ENCODE measurements at regions not wholly inside any gene's neighbourhood (a gene's known extent, or its start where the extent isn't known, plus 50 kb on each side); places are given as distances from the start of the nearest gene placed in this dataset.

DNA sequence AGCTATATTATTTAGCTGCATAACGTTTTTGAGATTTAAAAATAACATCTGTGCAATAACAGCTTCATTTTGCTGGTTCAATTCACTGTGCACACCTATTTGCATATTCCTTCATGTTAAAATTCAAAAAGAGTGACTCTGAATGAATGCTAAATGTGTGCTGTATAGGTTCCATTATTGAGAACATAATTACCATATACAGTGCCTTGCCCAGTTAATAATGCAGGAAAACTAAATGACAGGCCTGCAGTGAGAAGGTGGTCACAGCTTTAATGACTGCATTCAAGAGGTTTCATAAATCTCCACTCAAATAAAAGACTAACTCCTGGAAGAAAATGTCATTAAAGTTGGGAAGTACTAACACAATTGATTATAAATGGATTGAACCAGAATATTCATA is 1183.2 kb upstream of the ADGRL3 start:
- no peaks in the 10 kb centered on the region for H3K36me3 ChIP-seq (ENCODE audit: insufficient read depth, low read length, poor library complexity, severe bottlenecking)
- no peak overlapping the region for H3K27ac ChIP-seq (ENCODE audit: low read depth, low read length, poor library complexity, severe bottlenecking)
- no peak overlapping the region for H3K4me3 ChIP-seq (ENCODE audit: low read depth, low read length, poor library complexity, severe bottlenecking)
- POLR2A ChIA-PET (ENCODE audit: low non-redundant PET), result no interaction called here
- no peaks in the 10 kb centered on the region for H3K27me3 ChIP-seq (replicated peaks; ENCODE audit: insufficient read depth, low read depth, low read length, poor library complexity)
- H3K9me3 ChIP-seq (ENCODE audit: low read depth, low read length, poor library complexity, severe bottlenecking), result no peaks in the 10 kb centered on the region
- no peak for DNase-seq (ENCODE audit: low spot score)
- no TSS peak for BruUV-seq (replicated peaks)
- intact Hi-C loops (cut with micrococcal nuclease; ENCODE audit: unreplicated experiment), result no loop called here
- TF ChIP-seq, protein P1, sequence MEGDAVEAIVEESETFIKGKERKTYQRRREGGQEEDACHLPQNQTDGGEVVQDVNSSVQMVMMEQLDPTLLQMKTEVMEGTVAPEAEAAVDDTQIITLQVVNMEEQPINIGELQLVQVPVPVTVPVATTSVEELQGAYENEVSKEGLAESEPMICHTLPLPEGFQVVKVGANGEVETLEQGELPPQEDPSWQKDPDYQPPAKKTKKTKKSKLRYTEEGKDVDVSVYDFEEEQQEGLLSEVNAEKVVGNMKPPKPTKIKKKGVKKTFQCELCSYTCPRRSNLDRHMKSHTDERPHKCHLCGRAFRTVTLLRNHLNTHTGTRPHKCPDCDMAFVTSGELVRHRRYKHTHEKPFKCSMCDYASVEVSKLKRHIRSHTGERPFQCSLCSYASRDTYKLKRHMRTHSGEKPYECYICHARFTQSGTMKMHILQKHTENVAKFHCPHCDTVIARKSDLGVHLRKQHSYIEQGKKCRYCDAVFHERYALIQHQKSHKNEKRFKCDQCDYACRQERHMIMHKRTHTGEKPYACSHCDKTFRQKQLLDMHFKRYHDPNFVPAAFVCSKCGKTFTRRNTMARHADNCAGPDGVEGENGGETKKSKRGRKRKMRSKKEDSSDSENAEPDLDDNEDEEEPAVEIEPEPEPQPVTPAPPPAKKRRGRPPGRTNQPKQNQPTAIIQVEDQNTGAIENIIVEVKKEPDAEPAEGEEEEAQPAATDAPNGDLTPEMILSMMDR (conservative IDR thresholded peaks at IDR 0.05; ENCODE audit: low read depth, low read length), result no peak
- H3K4me1 ChIP-seq (ENCODE audit: insufficient read depth, low read length, poor library complexity, severe bottlenecking), result no peaks in the 10 kb centered on the region
- CTCF ChIA-PET, result no interaction called here

DNA sequence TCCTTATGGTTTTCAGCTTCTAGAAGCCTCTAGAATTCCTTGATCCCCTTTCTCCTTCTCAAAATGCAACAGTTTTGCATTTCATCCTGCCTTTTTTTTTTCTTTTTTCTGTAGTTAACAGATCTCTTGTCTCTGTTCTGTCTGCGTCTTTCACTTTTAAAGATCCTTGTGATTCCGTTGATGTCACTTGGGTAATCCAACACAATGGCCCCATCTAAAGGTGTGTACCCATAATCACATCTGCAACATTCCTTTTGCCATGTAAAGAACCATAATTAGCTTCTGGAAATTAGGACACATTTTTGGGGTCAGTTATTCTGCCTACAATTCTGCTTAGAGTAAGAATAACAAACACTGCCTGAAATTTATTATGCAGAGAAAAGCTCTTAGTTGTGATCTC is 1180.9 kb upstream of the ADGRL3 start:
- intact Hi-C loops (cut with micrococcal nuclease; ENCODE audit: unreplicated experiment), result no loop called here
- no peaks in the 10 kb centered on the region for H3K4me1 ChIP-seq (ENCODE audit: insufficient read depth, low read length, poor library complexity, severe bottlenecking)
- CTCF ChIA-PET, result no interaction called here
- POLR2A ChIA-PET (ENCODE audit: low non-redundant PET), result no interaction called here
- BruUV-seq (replicated peaks), result no TSS peak
- TF ChIP-seq, protein P1 (conservative IDR thresholded peaks at IDR 0.05; ENCODE audit: low read depth, low read length), result no peak
- no peak for TF ChIP-seq EZH2 (IDR thresholded peaks at IDR 0.05; ENCODE audit: borderline replicate concordance, low read depth, low read length, poor library complexity, severe bottlenecking)
- no peaks in the 10 kb centered on the region for H3K36me3 ChIP-seq (ENCODE audit: insufficient read depth, low read length, poor library complexity, severe bottlenecking)
- no peak for DNase-seq (ENCODE audit: low spot score)
- no peak overlapping the region for H3K27ac ChIP-seq (ENCODE audit: low read depth, low read length, poor library complexity, severe bottlenecking)
- H3K9me3 ChIP-seq (ENCODE audit: low read depth, low read length, poor library complexity, severe bottlenecking), result no peaks in the 10 kb centered on the region
- no peak overlapping the region for H3K4me3 ChIP-seq (ENCODE audit: low read depth, low read length, poor library complexity, severe bottlenecking)
- no peaks in the 10 kb centered on the region for H3K27me3 ChIP-seq (replicated peaks; ENCODE audit: insufficient read depth, low read depth, low read length, poor library complexity)

DNA sequence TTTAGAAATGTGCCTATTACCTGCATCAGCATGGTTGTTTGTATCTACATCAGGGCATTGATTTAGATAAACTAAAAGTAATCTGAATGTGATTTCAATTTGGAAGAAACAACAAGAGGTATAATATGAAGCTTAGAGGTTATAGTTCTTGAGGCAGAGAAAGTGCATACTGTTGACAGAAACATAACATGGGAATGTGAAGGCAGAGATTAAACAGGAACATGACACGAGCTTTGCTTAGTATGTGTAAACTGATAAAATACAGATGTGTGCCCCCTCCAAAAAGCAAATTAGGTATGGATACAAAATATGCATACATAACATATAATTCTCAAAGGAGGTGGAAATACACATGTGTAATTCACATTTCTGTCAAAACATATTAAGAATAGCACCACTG is 1180.2 kb upstream of the ADGRL3 start:
- H3K27me3 ChIP-seq (replicated peaks; ENCODE audit: insufficient read depth, low read depth, low read length, poor library complexity), result no peaks in the 10 kb centered on the region
- H3K9me3 ChIP-seq (ENCODE audit: low read depth, low read length, poor library complexity, severe bottlenecking), result no peaks in the 10 kb centered on the region
- no peak for DNase-seq (ENCODE audit: low spot score)
- ChIA-PET POLR2A (ENCODE audit: low non-redundant PET) (no interaction called here), CTCF (no interaction called here)
- H3K27ac ChIP-seq (ENCODE audit: low read depth, low read length, poor library complexity, severe bottlenecking), result no peak overlapping the region
- no peaks in the 10 kb centered on the region for H3K4me1 ChIP-seq (ENCODE audit: insufficient read depth, low read length, poor library complexity, severe bottlenecking)
- no peak overlapping the region for H3K4me3 ChIP-seq (ENCODE audit: low read depth, low read length, poor library complexity, severe bottlenecking)
- BruUV-seq (replicated peaks), result no TSS peak
- TF ChIP-seq, protein P1 (conservative IDR thresholded peaks at IDR 0.05; ENCODE audit: low read depth, low read length), result no peak
- TF ChIP-seq EZH2 (IDR thresholded peaks at IDR 0.05; ENCODE audit: borderline replicate concordance, low read depth, low read length, poor library complexity, severe bottlenecking), result no peak
- intact Hi-C loops (cut with micrococcal nuclease; ENCODE audit: unreplicated experiment), result no loop called here
- no peaks in the 10 kb centered on the region for H3K36me3 ChIP-seq (ENCODE audit: insufficient read depth, low read length, poor library complexity, severe bottlenecking)
